Right atrium auricular region (tissue), 2 donors: ENCODE measurements at regions not wholly inside any gene's neighbourhood (a gene's known extent, or its start where the extent isn't known, plus 50 kb on each side); places are given as distances from the start of the nearest gene placed in this dataset.

Experiments used
- DNase-seq: peaks from one replicate; pipeline ENCODE4 v3.0.0-alpha.2; 2019; ENCODE audit warnings: low spot score
- H3K27ac ChIP-seq, 2 donors: fragments of 200-600 bp; sonication (generic); 1 replicate in 1 of 2; 2 replicates in 1 of 2; pipeline ENCODE4 v1.5.1; 2016 to 2019
- H3K27me3 ChIP-seq, 2 donors: fragments of 200-600 bp; sonication (generic); one replicate each; pipeline versions ENCODE4 v1.5.1 to v1.6.0; 2017 to 2019
- H3K36me3 ChIP-seq: fragments of 200-600 bp; sonication (generic); one replicate; pipeline ENCODE4 v1.5.1; 2016
- H3K4me1 ChIP-seq, 2 donors: fragments of 200-600 bp; sonication (generic); one replicate each; pipeline versions ENCODE4 v1.5.1 to v1.6.0; 2017 to 2019
- H3K4me3 ChIP-seq, 2 donors: fragments of 200-600 bp; sonication (generic); 1 replicate in 1 of 2; 2 replicates in 1 of 2; pipeline ENCODE4 v1.5.1; 2017 to 2019; ENCODE audit warnings: mild to moderate bottlenecking in 1 of 2, moderate library complexity in 1 of 2
- H3K9me3 ChIP-seq, 2 donors: fragments of 200-600 bp; sonication (generic); one replicate each; pipeline ENCODE4 v1.5.1; 2019
- CTCF ChIP-seq, 2 donors: fragments of 200-600 bp; sonication (generic); IDR thresholded peaks; one replicate each; pipeline ENCODE4 v1.5.1; 2019; ENCODE audit warnings: antibody characterized with exemption in 2 of 2

GRCh38 chr9:91087462-91087759, 274.3 kb downstream of the AUH start:
- no peak for DNase-seq
- Histone ChIP-seq H3K4me3 (no peak overlapping the region), H3K9me3 (no peaks in the 10 kb centered on the region), H3K27me3 (no peaks in the 10 kb centered on the region), H3K36me3 (no peaks in the 10 kb centered on the region), H3K27ac (no peak overlapping the region), H3K4me1 (no peaks in the 10 kb centered on the region)
- TF ChIP-seq CTCF (IDR thresholded peaks at IDR 0.05): no peak

GRCh38 chr9:91089405-91090129, 272.2 kb downstream of the AUH start:
- H3K4me3 ChIP-seq: no peak overlapping the region
- H3K27ac ChIP-seq: no peak overlapping the region
- peak; percentile 17 to 65 for TF ChIP-seq CTCF (IDR thresholded peaks at IDR 0.05)
- no peaks in the 10 kb centered on the region for H3K4me1 ChIP-seq
- no peak for DNase-seq
- H3K36me3 ChIP-seq: no peaks in the 10 kb centered on the region
- no peaks in the 10 kb centered on the region for H3K27me3 ChIP-seq
- peaks cover 0 to 15% of the 10 kb centered on the region in 2 donors for H3K9me3 ChIP-seq

GRCh38 chr9:91090130-91090410, 271.6 kb downstream of the AUH start:
- Histone ChIP-seq H3K4me3 (no peak overlapping the region), H3K4me1 (no peaks in the 10 kb centered on the region), H3K27me3 (no peaks in the 10 kb centered on the region), H3K27ac (no peak overlapping the region), H3K36me3 (no peaks in the 10 kb centered on the region), H3K9me3 (peaks cover 0 to 15% of the 10 kb centered on the region in 2 donors)
- no peak for DNase-seq
- no peak for TF ChIP-seq CTCF (IDR thresholded peaks at IDR 0.05)

- TF ChIP-seq CTCF (IDR thresholded peaks at IDR 0.05): no peak
- Histone ChIP-seq H3K27ac (no peak overlapping the region), H3K36me3 (no peaks in the 10 kb centered on the region), H3K27me3 (no peaks in the 10 kb centered on the region), H3K4me3 (no peak overlapping the region), H3K4me1 (no peaks in the 10 kb centered on the region), H3K9me3 (peaks cover 0 to 15% of the 10 kb centered on the region in 2 donors)
- DNase-seq: peak; percentile 13
Observed at GRCh38 chr9:91092214-91092613, 269.5 kb downstream of the AUH start.

- H3K4me3 ChIP-seq: no peak overlapping the region
- no peaks in the 10 kb centered on the region for H3K27me3 ChIP-seq
- H3K4me1 ChIP-seq: peaks cover 0 to 14% of the 10 kb centered on the region in 2 donors
- no peak for TF ChIP-seq CTCF (IDR thresholded peaks at IDR 0.05)
- H3K36me3 ChIP-seq: no peaks in the 10 kb centered on the region
- H3K27ac ChIP-seq: no peak overlapping the region
- no peak for DNase-seq
- H3K9me3 ChIP-seq: peaks cover 0 to 15% of the 10 kb centered on the region in 2 donors
Observed at GRCh38 chr9:91094324-91095088, 267.2 kb downstream of the AUH start.
